ENCODE measurements at regions not wholly inside any gene's neighbourhood (a gene's known extent, or its start where the extent isn't known, plus 50 kb on each side); places are given as distances from the start of the nearest gene placed in this dataset.

- TF ChIP-seq CTCF (IDR thresholded peaks at IDR 0.05), result no peak
- no peak for TF ChIP-seq POLR2A (IDR thresholded peaks at IDR 0.05)
Observed at GRCh38 chr3:160143482-160143881, 81.7 kb upstream of the C3orf80 start.
